ENCODE measurements at regions not wholly inside any gene's neighbourhood (a gene's known extent, or its start where the extent isn't known, plus 50 kb on each side); places are given as distances from the start of the nearest gene placed in this dataset.

DNA sequence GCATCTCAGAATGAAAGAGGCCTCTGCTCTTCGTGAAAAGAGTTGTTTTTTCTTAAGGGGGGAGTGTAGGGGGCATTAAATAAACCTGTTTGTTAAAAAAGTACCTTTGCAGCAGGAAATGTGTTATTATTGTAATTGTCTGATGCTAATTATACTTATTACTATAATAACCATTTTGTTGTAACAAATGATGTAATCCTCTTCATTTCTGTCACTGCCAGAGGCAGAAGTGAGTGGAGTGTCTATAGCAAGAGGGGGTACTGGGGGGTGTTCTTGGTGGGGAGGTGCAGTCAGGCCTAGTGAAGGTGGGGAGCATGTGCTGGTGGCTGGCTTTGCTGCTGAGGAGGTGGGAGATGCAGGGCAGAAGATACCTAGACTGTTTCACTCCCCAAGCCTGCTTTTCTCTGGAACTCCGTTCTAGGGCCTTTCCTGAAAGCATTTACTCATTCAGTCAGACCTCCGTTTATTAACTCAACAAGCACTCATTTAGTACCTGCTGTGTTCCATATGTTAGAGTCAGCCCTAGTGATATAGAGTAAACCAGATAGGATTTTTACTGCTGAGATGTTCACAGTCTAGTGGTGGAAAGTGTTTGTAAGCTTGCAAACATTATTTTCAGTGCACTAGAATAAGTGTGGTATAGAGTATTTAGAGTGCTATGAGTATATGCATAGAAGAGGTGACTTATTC is 77.5 kb upstream of the CISTR start:
- POLR2A ChIA-PET (ENCODE audit: low non-redundant PET), result no interaction called here

DNA sequence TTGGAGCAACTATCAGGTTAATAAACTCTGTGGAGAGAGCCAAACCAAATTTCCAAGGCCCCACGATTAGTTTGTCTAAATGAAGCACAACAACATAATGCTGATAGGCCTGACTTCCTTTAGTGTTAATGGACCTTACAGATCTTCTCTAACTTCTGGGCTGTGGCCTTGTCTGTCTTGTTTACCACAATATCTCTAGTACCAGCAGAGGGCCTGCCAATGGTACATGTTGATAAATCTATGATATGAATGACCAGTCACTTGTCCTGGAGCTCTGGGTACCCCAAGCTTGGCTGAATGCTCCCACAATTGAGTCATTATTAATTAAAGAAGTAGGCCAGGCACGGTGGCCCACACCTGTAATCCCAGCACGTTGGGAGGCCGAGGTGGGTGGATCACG is 78.9 kb upstream of the CISTR start:
- H3K27ac ChIP-seq, result no peak overlapping the region
- ChIA-PET POLR2A (ENCODE audit: low non-redundant PET) (no interaction called here), CTCF (interaction anchor here (0.6 to 0.9 kb wide), 4 partner anchors 11 to 187 kb away, joined by 3 to 4 read pairs (median 3); no protein-coding TSS in a partner anchor)
- TF ChIP-seq, protein P1, sequence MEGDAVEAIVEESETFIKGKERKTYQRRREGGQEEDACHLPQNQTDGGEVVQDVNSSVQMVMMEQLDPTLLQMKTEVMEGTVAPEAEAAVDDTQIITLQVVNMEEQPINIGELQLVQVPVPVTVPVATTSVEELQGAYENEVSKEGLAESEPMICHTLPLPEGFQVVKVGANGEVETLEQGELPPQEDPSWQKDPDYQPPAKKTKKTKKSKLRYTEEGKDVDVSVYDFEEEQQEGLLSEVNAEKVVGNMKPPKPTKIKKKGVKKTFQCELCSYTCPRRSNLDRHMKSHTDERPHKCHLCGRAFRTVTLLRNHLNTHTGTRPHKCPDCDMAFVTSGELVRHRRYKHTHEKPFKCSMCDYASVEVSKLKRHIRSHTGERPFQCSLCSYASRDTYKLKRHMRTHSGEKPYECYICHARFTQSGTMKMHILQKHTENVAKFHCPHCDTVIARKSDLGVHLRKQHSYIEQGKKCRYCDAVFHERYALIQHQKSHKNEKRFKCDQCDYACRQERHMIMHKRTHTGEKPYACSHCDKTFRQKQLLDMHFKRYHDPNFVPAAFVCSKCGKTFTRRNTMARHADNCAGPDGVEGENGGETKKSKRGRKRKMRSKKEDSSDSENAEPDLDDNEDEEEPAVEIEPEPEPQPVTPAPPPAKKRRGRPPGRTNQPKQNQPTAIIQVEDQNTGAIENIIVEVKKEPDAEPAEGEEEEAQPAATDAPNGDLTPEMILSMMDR (conservative IDR thresholded peaks at IDR 0.05; ENCODE audit: low read depth), result no peak
- no peak for DNase-seq (ENCODE audit: low spot score)

More for the DNA sequence above, 77.5 kb upstream of the CISTR start:
- TF ChIP-seq, protein P1 (conservative IDR thresholded peaks at IDR 0.05; ENCODE audit: low read depth), result no peak
- H3K27ac ChIP-seq, result no peak overlapping the region
- DNase-seq (ENCODE audit: low spot score), result no peak
- CTCF ChIA-PET, result no interaction called here

DNA sequence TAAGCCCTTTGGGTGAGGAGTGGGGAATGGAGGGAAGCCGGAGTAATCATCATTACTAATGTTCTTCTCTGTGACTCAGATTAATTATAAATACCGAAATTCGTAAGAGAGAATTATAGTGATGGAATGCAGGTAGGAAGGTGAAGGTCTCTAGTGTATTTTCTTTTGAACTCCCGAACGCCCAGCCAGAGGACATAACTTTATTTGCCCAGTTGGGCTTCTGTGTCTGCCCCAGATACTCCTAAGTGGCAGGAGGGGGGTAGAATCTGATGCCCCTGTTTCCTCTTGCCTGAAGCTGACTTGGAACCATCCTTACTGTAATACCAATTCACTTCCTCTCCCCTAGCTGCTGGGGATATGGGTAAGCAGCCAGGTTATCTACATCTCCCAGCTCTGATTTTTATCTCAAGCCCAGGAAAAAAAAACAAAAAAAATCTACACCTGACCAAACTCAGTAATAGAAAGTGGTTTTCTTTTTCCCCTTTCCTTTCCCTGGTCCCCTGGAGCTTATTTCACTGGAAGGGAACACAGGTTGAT is 84.4 kb upstream of the CISTR start:
- TF ChIP-seq, protein P1 (conservative IDR thresholded peaks at IDR 0.05; ENCODE audit: low read depth), result no peak
- ChIA-PET CTCF (interaction anchor here (0.6 to 1.4 kb wide), 4 partner anchors 11 to 89 kb away, joined by 3 to 6 read pairs (median 4); no protein-coding TSS in a partner anchor), POLR2A (ENCODE audit: low non-redundant PET) (no interaction called here)
- DNase-seq (ENCODE audit: low spot score), result no peak
- H3K27ac ChIP-seq, result no peak overlapping the region

DNA sequence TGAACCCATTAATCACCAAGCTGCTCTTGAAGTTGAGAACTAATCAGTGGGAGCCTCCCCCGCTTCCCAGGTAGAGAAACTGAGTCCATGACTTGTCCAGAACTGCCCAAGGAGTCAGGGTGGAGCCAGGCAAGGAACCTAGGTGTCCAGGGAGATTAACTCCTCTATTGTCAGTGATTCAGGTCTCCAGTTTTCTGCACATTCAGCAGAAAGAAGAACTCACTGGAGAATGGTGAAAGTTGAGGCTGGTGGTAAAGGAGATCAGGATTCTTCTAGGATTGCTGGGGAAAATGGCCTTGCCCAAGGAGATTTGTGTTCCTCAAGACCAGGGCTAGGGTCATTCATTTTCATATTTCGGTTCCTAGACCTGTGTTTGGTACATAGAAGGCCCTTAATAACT is 87.2 kb upstream of the CISTR start:
- POLR2A ChIA-PET (ENCODE audit: low non-redundant PET), result no interaction called here
- no peak for DNase-seq (ENCODE audit: low spot score)
- no peak overlapping the region for H3K27ac ChIP-seq
- CTCF ChIA-PET, result no interaction called here
- TF ChIP-seq, protein P1 (conservative IDR thresholded peaks at IDR 0.05; ENCODE audit: low read depth), result no peak

DNA sequence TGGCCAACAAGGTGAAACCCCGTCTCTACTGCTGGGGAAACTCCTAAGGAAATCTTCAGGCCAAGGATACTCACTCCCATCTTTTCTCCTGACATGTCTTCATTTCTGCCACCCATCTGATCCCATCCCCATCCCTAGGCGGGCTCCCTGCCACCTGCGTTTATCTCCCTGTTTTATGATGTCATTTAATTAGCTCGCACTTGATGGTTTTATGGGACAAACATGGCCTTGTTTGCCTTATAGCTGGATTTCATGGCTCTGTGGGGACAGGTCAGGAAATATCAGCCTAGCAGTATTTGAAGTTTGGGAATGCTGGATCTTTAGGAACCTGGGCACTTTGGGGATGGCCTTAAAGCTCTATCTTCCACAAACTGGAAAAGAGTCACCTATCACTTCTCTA is 88.5 kb upstream of the CISTR start:
- ChIA-PET CTCF (interaction anchor here (0.6 to 0.7 kb wide), 2 partner anchors 94 to 150 kb away, joined by 4 read pairs; no protein-coding TSS in a partner anchor), POLR2A (ENCODE audit: low non-redundant PET) (no interaction called here)
- H3K27ac ChIP-seq, result no peak overlapping the region
- DNase-seq (ENCODE audit: low spot score), result no peak
- TF ChIP-seq, protein P1 (conservative IDR thresholded peaks at IDR 0.05; ENCODE audit: low read depth), result no peak

DNA sequence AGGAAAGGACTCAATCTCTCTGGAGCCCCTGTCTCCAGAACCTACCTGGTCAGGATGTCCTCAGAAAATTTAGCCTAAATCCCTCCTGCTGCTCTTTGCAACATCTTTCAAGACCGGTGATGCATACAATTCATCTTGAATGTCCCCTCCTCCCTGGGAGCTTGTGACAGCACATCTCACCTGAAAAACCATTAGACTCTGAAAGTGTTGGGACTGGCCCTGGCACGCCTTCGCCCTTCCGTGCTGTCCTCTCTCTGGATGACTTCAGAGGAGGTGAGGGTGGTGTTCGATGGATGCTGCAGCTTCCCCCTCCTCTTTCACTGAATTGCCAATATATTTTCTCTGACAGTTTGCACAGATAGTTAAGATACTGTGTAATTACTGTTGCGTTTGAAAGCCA is 90.9 kb upstream of the CISTR start:
- DNase-seq (ENCODE audit: low spot score), result no peak
- H3K27ac ChIP-seq, result no peak overlapping the region
- CTCF ChIA-PET, result interaction anchor here (0.6 kb wide), 1 partner anchor 27 kb away, joined by 3 read pairs; no protein-coding TSS in a partner anchor
- TF ChIP-seq, protein P1 (conservative IDR thresholded peaks at IDR 0.05; ENCODE audit: low read depth), result no peak
- POLR2A ChIA-PET (ENCODE audit: low non-redundant PET), result no interaction called here

Measured in RWPE1 (cell line).